ENCODE measurements at regions not wholly inside any gene's neighbourhood (a gene's known extent, or its start where the extent isn't known, plus 50 kb on each side); places are given as distances from the start of the nearest gene placed in this dataset.

- peak; percentile 81 for DNase-seq
These were observed 135.0 kb upstream of the RIPOR2 start for GRCh38 chr6:25070547-25071366.

GRCh38 chr6:25078141-25078540 lies 142.4 kb upstream of the RIPOR2 start:
- no peak for DNase-seq

- DNase-seq, result no peak
These were observed 148.2 kb upstream of the RIPOR2 start for GRCh38 chr6:25083784-25084507.

- no peak for DNase-seq
These were observed 148.7 kb upstream of the RIPOR2 start for GRCh38 chr6:25084508-25084833.

DNA sequence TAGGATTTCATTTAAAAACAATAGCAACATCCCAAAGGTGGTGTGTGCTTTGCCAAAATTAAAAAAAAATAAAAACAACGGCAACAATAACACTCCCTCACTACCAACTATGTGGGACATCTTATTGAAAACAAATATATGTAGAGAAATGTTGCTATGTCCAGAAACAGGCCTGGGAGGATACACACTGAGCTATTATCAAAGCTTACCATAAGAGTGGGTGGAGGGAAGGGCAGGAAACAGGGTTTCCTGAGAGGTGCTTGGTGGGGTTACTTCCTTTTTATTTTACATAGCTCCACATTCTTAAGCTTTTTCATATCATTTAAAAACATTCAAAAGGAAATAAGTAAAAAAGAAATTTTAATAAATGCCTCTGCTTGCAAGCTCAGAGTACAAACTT lies 150.0 kb upstream of the RIPOR2 start:
- DNase-seq, result no peak

DNA sequence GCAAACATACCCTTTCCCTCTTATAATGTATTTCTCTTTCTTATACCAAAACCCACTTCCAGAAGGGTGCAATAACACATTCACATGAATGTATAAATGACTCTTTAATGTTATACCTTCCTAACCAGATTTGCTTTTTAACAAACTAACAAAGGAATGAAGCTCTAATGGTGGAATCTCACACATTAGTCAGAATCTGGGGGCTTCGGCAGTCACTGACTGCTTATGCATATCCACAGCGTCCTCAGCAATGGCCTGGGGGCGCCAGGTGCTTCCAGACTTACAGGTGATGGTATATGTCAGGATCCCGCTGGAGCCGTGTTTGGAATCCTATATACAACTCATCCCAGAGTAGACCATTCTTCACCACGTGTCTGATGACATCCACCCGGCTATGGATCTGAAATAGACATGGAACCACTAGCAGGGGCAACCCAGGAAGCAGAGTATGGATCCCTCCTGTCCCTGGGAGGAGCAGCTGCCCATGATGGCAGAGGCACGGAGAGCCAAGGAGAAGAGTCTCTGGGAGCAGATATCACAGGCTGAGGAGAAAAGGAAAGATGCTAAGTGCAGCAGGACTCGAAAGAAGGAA lies 150.8 kb upstream of the RIPOR2 start:
- peak; percentile 6 for DNase-seq

GRCh38 chr6:25088513-25088912 lies 152.8 kb upstream of the RIPOR2 start:
- no peak for DNase-seq

- DNase-seq, result no peak
These were observed 153.7 kb upstream of the RIPOR2 start for GRCh38 chr6:25089442-25089841.

DNA sequence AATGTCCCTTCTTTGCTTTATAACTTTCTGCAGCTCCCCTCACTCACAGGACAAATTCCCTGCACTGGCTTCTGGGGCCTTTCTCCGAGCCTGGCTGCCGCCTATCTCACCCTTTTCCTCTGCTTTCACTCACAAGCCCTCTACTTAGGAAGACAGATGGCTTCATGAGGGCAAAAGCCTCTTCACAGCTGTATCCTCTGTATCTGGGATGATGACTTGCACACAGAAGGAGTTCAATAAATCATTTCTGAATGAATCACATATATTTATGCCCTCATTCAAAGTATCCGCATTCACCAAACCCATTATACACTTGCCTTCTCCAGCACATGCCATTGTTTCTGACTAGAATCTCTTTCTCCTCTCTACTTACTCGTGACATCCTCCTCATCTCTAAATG lies 159.0 kb upstream of the RIPOR2 start:
- no peak for DNase-seq

- DNase-seq, result no peak
These were observed 164.5 kb upstream of the RIPOR2 start for GRCh38 chr6:25100288-25100687.

DNA sequence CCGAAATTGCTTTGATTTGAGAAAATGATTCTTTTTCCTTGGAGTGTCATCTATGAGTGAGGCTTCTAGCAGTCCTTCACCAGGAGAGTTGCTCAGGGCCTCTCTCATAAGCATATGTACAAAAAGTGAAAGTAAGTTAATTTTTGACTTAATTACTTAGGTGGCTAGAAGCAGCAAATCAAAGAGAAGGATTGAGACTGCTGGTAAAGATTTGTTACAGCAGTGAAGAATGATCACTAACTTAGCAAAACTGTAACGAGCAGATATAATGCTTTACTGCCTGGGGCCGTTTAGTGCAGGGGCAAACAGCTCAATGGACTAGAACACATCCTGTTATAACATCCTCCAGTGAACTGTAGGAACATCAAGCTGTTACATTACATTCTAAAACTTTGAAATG lies 167.8 kb upstream of the RIPOR2 start:
- DNase-seq, result no peak

GRCh38 chr6:25105070-25105925 lies 169.5 kb upstream of the RIPOR2 start:
- no peak for DNase-seq

DNA sequence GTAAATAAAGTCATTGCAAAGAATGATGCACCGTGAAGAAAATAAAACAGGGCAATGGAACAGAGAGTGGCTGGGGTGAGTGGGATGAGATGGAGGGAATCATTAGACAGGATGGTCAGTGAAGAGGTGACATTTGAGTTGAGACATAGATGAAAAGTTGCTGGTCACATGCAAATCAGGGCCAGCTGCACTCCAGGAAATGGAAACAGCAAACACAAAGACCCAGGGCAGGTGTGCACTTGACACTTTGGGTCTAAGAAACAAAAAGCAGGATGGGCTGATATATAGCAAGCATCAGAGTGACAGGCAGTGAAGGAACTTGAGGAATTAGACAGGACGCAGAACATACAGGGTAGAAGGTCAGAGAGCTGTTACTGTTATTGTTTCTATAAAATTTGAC lies 171.5 kb upstream of the RIPOR2 start:
- DNase-seq, result no peak

- no peak for DNase-seq
These were observed 167.4 kb upstream of the CARMIL1 start for GRCh38 chr6:25111782-25112181.

- DNase-seq, result no peak
These were observed 166.8 kb upstream of the CARMIL1 start for GRCh38 chr6:25112322-25112773.

DNA sequence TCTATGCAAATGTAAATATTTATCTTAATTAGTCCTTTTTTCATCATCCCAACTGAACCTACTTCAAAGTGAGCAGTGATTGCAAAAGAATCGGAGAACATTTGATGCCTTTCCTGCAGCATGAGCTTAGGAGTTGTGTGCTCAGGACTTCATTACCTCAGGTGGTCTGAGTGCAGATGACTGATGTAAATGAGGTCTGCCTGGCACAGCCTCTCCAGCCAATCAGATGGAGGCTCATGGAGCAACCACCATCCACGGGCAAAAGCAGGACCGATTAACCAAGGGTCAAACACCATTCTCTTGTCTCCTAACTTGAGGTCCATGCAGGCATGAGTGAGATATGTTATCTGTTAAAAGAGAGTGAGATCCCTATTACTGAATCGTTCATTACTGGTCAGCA lies 165.7 kb upstream of the CARMIL1 start:
- DNase-seq, result no peak

DNA sequence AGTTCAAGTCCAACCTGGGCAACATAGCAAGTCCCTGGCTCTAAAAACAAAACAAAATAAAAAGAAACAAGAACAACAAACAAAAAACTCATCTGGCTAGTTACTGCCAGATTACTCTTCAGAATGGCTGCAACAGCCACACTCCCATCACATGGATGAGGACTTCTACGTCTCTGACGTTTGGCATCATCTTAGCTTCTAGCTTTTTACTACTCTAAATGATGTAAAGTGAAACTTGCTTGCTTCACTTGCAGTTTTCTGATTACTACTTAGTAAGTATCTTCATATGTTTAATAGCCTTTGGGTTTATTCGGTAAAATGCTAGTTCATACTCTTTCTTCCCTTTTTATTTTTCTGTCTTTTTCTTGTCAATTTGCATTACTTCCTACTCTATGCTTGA lies 161.1 kb upstream of the CARMIL1 start:
- no peak for DNase-seq

DNA sequence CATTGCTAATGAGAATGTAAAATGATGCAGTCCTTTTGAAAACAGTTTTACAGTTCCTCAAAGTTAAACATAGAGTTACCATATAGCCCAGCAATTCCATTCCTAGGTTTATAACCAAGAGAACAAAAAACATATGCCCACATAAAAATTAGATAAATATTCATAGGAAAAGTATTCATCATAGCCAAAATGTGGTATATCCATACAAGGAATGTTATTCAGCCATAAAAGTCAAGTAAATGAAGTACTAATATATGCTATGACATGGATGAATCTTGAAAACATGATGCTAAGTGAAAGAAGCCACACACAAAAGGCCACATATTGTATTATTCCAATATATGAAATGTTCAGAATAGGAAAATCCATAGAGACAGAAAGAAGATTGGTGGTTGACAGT lies 158.0 kb upstream of the CARMIL1 start:
- no peak for DNase-seq

DNA sequence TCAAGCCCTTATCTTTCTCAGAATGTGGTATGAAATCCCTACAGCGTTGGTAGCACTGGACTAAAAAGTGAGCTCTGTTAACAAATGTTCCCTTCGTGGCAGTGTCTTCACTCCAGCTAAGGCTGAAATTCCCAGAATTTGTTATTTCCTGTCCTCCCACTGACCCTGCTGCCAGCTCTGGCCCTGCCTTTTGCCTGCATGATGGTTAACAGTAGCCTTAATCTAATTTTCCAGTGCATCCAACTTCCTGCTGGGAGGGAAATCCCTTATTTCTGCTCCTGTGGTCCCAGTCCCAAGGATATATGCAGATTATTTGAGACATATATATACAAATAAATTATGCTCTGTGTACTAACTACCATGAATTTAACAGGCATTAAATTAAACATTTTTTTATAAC lies 157.2 kb upstream of the CARMIL1 start:
- DNase-seq, result no peak

DNA sequence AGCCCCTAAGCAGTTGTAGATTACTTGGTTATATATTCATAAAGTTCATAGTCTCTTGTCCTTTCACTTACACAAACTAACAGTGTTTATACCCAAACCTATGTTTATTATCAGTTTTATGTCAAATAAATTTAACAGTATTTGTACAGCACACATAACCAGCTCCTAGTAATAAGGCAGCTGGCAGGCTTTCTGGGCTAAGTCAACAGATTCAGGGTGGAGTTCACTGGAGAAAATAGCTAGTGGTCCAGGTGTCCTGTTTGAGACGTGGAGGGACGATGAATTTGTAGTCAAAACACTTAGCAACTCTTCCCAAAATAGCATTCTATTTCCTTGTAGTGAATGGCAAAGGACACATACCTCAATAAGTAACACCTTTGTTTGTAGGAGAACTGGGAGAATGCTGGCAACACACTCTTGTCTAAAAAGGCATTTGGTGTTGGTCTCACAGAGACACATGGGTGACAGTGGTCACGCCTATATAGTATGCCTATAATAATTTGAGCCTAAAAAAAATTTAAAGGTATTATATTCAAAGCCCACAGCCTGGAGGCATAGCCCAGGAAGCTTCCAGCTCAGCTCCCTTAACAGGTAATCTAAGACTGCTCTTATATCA lies 156.4 kb upstream of the CARMIL1 start:
- DNase-seq, result no peak

DNA sequence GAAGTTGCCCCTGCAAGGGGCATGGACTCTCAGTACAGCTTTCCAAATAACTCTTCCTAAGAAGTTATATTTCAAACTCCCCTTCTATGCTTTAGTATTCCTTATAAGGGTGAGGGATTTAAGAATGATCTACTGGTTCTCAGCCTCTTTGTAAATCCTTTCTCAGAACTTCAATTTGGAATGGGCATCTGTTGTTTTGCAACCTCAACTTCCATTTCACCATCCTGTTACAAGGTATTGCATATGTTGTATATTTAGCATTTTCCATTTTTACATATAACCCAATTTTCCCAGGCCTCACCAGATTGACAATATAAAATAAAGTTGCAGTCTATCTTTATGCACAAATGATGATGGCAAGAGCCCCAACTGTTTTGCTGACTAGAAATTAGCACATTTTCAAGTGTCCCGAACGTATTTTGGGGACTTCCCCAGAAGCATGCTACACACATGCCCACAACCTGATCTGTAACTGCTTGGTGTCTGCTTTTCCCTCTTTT lies 154.9 kb upstream of the CARMIL1 start:
- DNase-seq, result no peak

GRCh38 chr6:25125736-25126135 lies 153.4 kb upstream of the CARMIL1 start:
- no peak for DNase-seq

Measured in stimulated activated CD4-positive, alpha-beta T cell treated with anti-CD3 and anti-CD28 coated beads, Interleukin-15, amount 100 ng/mL, for 24 hours (primary cell).